Gastroesophageal sphincter (tissue), 4 donors: ENCODE measurements at regions not wholly inside any gene's neighbourhood (a gene's known extent, or its start where the extent isn't known, plus 50 kb on each side); places are given as distances from the start of the nearest gene placed in this dataset.

Source experiments
- ATAC-seq: fragments of 150-250 bp; one replicate; pipeline ENCODE4 v1.9.1; 2016; ENCODE audit warnings: mild to moderate bottlenecking, moderate library complexity
- H3K27ac ChIP-seq, 4 donors: fragments of 200-600 bp; sonication (generic) in 3 of 4; 1 replicate in 3 of 4; 2 replicates in 1 of 4; pipeline ENCODE4 v1.5.1; 2016 to 2019
- H3K27me3 ChIP-seq: fragments of 200-600 bp; sonication (generic); one replicate; pipeline ENCODE4 v1.5.1; 2019
- H3K36me3 ChIP-seq, 2 donors: fragments of 200-600 bp; sonication (generic); one replicate each; pipeline ENCODE4 v1.5.1; 2019; ENCODE audit warnings: control low read depth in 1 of 2
- H3K4me1 ChIP-seq, 3 donors: fragments of 200-600 bp; sonication (generic); 1 replicate in 2 of 3; 2 replicates in 1 of 3; pipeline ENCODE4 v1.5.1; 2016 to 2019; ENCODE audit warnings: control low read depth in 2 of 3
- H3K4me3 ChIP-seq, 2 donors: fragments of 200-600 bp; sonication (generic); one replicate each; pipeline ENCODE4 v1.5.1; 2019; ENCODE audit warnings: mild to moderate bottlenecking in 1 of 2, moderate library complexity in 1 of 2
- H3K9me3 ChIP-seq, 3 donors: fragments of 200-600 bp; sonication (generic); one replicate each; pipeline ENCODE4 v1.5.1; 2017 to 2019; ENCODE audit warnings: control low read depth in 2 of 3
- EP300 ChIP-seq: sonication (generic); formaldehyde crosslinking; IDR thresholded peaks from one replicate; pipeline ENCODE4 v1.6.1; 2017; ENCODE audit warnings: antibody characterized with exemption, mild to moderate bottlenecking
- POLR2A ChIP-seq, 2 donors: fragments of 450-650 bp; IDR thresholded peaks; one replicate each; pipeline ENCODE4 v1.6.1; 2017; ENCODE audit warnings: antibody characterized with exemption in 2 of 2, mild to moderate bottlenecking in 2 of 2, moderate library complexity in 1 of 2
- POLR2AphosphoS5 ChIP-seq: sonication (generic); formaldehyde crosslinking; IDR thresholded peaks from one replicate; pipeline ENCODE4 v1.6.1; 2017; ENCODE audit warnings: antibody characterized with exemption
- WGBS, 2 donors: methylation state at CpG; one replicate each; pipeline ENCODE4 v1.1.5; 2018; ENCODE audit warnings: low coverage in 1 of 2; 5-methylcytosine and 5-hydroxymethylcytosine counted together
- TF ChIP-seq, protein P1 (sequence below), 4 experiments: fragments of 200-600 bp in 2 of 4; fragments of 450-650 bp in 2 of 4; sonication (generic) in 1 of 4; IDR thresholded peaks; one replicate each; pipeline ENCODE4 v1.5.1; 2017 to 2019; ENCODE audit warnings: antibody characterized with exemption in 4 of 4, mild to moderate bottlenecking in 2 of 4, moderate library complexity in 2 of 4

DNA sequence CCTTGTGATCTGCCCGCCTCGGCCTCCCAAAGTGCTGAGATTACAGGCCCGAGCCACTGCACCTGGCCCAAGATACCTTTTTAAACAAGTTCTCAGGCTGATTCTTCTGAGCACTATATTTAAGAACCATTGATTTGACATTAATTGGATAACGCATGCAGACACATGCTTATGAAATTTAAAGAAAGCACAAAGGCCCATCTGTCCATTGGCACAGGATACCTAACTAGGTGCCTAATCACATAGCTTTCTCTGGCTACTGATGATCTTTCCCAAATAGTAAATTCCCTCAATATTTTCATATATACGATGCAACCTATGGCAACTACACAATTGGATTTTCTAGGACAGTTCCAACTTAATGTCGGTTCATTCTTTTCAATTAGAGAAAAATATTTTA lies 62.5 kb upstream of the STAM2 start:
- no peaks in the 10 kb centered on the region for H3K36me3 ChIP-seq
- no peaks in the 10 kb centered on the region for H3K9me3 ChIP-seq
- H3K27ac ChIP-seq = no peak overlapping the region
- TF ChIP-seq POLR2AphosphoS5 = no peak
- TF ChIP-seq EP300 = no peak
- TF ChIP-seq, protein P1, sequence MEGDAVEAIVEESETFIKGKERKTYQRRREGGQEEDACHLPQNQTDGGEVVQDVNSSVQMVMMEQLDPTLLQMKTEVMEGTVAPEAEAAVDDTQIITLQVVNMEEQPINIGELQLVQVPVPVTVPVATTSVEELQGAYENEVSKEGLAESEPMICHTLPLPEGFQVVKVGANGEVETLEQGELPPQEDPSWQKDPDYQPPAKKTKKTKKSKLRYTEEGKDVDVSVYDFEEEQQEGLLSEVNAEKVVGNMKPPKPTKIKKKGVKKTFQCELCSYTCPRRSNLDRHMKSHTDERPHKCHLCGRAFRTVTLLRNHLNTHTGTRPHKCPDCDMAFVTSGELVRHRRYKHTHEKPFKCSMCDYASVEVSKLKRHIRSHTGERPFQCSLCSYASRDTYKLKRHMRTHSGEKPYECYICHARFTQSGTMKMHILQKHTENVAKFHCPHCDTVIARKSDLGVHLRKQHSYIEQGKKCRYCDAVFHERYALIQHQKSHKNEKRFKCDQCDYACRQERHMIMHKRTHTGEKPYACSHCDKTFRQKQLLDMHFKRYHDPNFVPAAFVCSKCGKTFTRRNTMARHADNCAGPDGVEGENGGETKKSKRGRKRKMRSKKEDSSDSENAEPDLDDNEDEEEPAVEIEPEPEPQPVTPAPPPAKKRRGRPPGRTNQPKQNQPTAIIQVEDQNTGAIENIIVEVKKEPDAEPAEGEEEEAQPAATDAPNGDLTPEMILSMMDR (IDR thresholded peaks at IDR 0.05) = no peak
- no peak for TF ChIP-seq POLR2A (IDR thresholded peaks at IDR 0.05)
- WGBS, 2 donors = 87 to 94% methylated on average over 4 to 6 of the region's 6 CpGs
- H3K27me3 ChIP-seq = no peaks in the 10 kb centered on the region
- no peak for ATAC-seq
- H3K4me3 ChIP-seq = no peak overlapping the region
- H3K4me1 ChIP-seq = no peaks in the 10 kb centered on the region

DNA sequence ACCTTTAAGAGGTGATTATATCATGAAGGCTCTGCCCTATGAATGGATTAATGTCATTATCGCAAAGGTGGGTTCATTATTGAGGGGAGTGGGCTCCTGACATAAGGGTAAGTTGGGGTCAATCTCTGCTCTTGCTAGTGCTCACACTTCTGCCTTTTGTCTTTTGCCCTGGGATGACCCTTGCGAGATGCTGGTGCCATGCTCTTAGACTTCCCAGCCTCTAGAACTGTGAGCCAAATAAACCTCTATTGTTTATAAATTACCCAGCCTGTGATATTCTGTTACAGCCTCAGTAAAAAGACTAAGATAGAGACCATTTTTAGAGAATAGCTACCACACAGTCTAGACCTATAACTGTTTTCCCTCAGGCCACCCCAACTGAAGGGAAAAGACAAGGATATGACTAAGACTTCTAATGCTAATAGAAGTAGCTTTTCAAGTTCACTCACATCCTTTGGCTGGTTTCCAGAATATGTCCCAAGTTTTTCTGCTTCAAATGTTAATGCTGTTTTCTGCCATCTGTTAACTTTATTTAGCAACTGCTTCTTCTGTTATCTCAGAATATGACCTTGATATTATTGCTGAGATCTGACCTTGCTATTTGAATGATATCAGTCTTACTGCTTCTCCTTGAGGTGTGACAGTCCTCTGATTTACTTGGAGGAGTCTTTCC lies 65.1 kb upstream of the STAM2 start:
- Histone ChIP-seq H3K36me3 (no peaks in the 10 kb centered on the region), H3K4me1 (peaks cover 0 to under 1% (median 0%) of the 10 kb centered on the region in 3 donors), H3K4me3 (no peak overlapping the region), H3K27ac (no peak overlapping the region), H3K9me3 (no peaks in the 10 kb centered on the region), H3K27me3 (no peaks in the 10 kb centered on the region)
- 50 to 81% methylated on average over 2 of the region's 2 CpGs for WGBS, 2 donors
- TF ChIP-seq POLR2A (IDR thresholded peaks at IDR 0.05) (no peak), EP300 (no peak), POLR2AphosphoS5 (no peak)
- TF ChIP-seq, protein P1 (IDR thresholded peaks at IDR 0.05) = no peak
- ATAC-seq = no peak

DNA sequence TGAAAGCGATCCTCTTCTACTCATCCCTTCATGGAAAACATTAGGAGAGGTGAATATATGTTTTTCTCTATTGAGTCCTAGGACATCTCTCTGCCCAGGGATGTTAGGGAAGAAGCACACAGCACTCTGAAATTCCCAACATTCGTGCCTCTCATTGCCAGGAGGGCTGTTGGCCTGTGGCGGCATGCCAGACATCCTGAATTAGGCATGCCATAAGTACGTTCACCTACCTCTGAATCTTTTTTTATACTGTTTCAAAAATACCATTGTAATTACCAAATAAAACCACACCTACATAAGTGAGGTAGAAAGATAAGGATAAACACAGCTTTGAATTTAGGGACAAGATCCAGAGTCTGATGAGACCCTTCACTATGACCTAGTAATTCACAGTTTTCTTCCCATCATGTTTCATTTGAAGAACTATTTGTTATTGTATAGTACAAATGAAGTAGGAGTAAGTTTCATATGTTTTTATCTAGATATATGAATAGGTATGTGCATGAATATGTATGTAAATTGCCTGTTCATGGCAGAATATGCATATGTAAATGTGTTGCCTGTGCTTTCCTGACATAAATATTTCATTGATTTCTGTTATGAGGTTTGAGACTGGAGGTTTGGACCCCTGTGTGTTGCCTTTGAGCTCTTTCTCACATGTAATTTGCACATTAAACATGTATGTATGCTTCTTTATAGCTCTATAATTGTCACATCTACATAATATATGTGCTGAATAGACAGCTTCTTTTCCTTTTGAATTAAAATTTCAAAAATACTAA lies 66.6 kb upstream of the STAM2 start:
- WGBS, 2 donors = 74 to 79% methylated on average over 4 of the region's 4 CpGs
- no peaks in the 10 kb centered on the region for H3K9me3 ChIP-seq
- no peaks in the 10 kb centered on the region for H3K27me3 ChIP-seq
- no peaks in the 10 kb centered on the region for H3K36me3 ChIP-seq
- no peak for ATAC-seq
- H3K27ac ChIP-seq = no peak overlapping the region
- TF ChIP-seq POLR2A (IDR thresholded peaks at IDR 0.05) = no peak
- TF ChIP-seq, protein P1 (IDR thresholded peaks at IDR 0.05) = no peak
- H3K4me1 ChIP-seq = peaks cover 0 to 10% (median 0%) of the 10 kb centered on the region in 3 donors
- no peak overlapping the region for H3K4me3 ChIP-seq

DNA sequence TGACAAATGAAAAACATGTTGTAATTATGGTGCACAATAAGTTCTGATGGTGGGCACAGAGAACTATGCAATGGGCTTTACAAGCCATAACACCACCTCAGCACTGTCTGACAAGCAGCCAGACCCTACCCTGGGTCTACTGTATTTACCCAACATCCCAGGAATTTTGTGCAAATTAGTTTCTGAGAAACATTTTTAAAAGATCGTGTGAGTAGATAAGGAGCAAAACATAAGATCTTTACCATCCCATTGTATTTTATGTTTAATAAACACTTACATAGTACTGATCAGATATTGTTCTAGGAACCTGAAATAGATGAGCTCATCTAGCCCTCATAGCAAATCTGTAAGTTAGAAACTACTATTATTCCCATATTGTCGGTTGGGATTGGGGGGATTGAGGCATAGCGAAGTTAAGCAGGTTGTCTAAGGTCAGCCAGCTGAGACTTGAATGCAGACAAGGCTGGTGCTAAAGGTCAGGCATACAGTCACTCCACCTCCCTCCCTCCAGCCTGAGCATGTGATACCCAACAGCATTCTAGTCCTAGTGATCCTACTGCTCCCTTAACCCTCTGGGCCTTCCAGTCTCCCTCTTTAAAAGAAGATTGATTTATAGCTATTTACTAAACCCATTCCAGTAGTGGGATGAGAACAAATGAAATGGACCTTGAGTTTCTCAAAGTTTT lies 67.4 kb upstream of the STAM2 start:
- TF ChIP-seq EP300 = no peak
- TF ChIP-seq POLR2AphosphoS5 = no peak
- TF ChIP-seq, protein P1 (IDR thresholded peaks at IDR 0.05) = no peak
- TF ChIP-seq POLR2A (IDR thresholded peaks at IDR 0.05) = no peak
- Histone ChIP-seq H3K9me3 (no peaks in the 10 kb centered on the region), H3K4me3 (no peak overlapping the region), H3K36me3 (no peaks in the 10 kb centered on the region), H3K27ac (no peak overlapping the region), H3K27me3 (no peaks in the 10 kb centered on the region), H3K4me1 (peaks cover 0 to 10% (median 0%) of the 10 kb centered on the region in 3 donors)
- WGBS, 2 donors = 72 to 90% methylated on average over 3 of the region's 3 CpGs
- no peak for ATAC-seq
